SK-N-SH (cell line): ENCODE measurements at regions not wholly inside any gene's neighbourhood (a gene's known extent, or its start where the extent isn't known, plus 50 kb on each side); places are given as distances from the start of the nearest gene placed in this dataset.
"Not testable (repeated sequence)": the region's sequence is repeated elsewhere in the genome, so short reads cannot be mapped to it uniquely, and the experiment has no call there.

ENCODE experiments used
- CTCF ChIA-PET: fragments of 300-600, 350-600 bp; formaldehyde crosslinking; extraction: SDS; loops from one replicate; lab custom pipeline; 2021; lab: Yijun Ruan, JAX
- POLR2A ChIA-PET: fragments of 350-600 bp; sonication (Branson Sonifier 250); formaldehyde crosslinking; extraction: SDS; loops from one replicate; lab custom pipeline; 2020; ENCODE audit warnings: antibody characterized with exemption, inconsistent platforms; lab: Yijun Ruan, JAX
- DNase-seq: peaks from one replicate; pipeline ENCODE4 v3.0.0; 2012
- H2AFZ ChIP-seq: fragments of 200-600 bp; sonication (generic); 2 replicates; pipeline ENCODE4 v1.8.1; 2016; ENCODE audit warnings: antibody characterized with exemption, mild to moderate bottlenecking, low read depth
- H3F3A ChIP-seq: fragments of 200-600 bp; sonication (generic); replicated peaks from 2 replicates; pipeline ENCODE3; 2016; ENCODE audit warnings: antibody characterized with exemption, mild to moderate bottlenecking; ENCODE audit not compliant: insufficient read depth
- H3K27ac ChIP-seq, 2 experiments: fragments of 200-500 bp in 1 of 2; fragments of 200-600 bp in 1 of 2; sonication (Bioruptor generic) in 1 of 2; sonication (generic), shearing (Covaris generic) in 1 of 2; 2 replicates each; pipeline versions ENCODE4 v1.5.1 to v1.6.1; 2014 to 2016; ENCODE audit warnings: low read depth in 2 of 2, inconsistent platforms in 1 of 2, low read length in 1 of 2, mild to moderate bottlenecking in 1 of 2, mixed read lengths in 1 of 2
- H3K27me3 ChIP-seq: fragments of 200-600 bp; sonication (generic), shearing (Covaris generic); 2 replicates; pipeline ENCODE4 v1.6.1; 2016; ENCODE audit warnings: mixed run types; ENCODE audit not compliant: insufficient read depth
- H3K36me3 ChIP-seq, 2 experiments: fragments of 200-500 bp in 1 of 2; fragments of 200-600 bp in 1 of 2; sonication (Bioruptor generic) in 1 of 2; sonication (generic) in 1 of 2; replicated peaks in 1 of 2; 2 replicates each; pipeline versions ENCODE3 to v1.5.1; 2014 to 2016; ENCODE audit warnings: low read length in 1 of 2, mild to moderate bottlenecking in 1 of 2; ENCODE audit not compliant: insufficient read depth in 2 of 2, control insufficient read depth in 1 of 2
- H3K4me1 ChIP-seq, 2 experiments: fragments of 200-500 bp in 1 of 2; fragments of 200-600 bp in 1 of 2; sonication (Bioruptor generic) in 1 of 2; sonication (generic), shearing (Covaris generic) in 1 of 2; 2 replicates each; pipeline versions ENCODE4 v1.5.1 to v1.6.1; 2014 to 2016; ENCODE audit warnings: low read depth in 1 of 2, low read length in 1 of 2, mixed run types in 1 of 2; ENCODE audit not compliant: insufficient read depth in 2 of 2, control insufficient read depth in 1 of 2
- H3K4me2 ChIP-seq: fragments of 200-600 bp; sonication (generic), shearing (Covaris generic); 2 replicates; pipeline ENCODE4 v1.6.1; 2017; ENCODE audit warnings: mixed run types
- H3K4me3 ChIP-seq, 2 experiments: fragments of 200-500 bp in 1 of 2; fragments of 200-600 bp in 1 of 2; sonication (Bioruptor generic) in 1 of 2; sonication (generic), shearing (Covaris generic) in 1 of 2; 2 replicates each; pipeline versions ENCODE4 v1.5.1 to v1.8.1; 2014 to 2016; ENCODE audit warnings: low read depth in 2 of 2, inconsistent platforms in 1 of 2, low read length in 1 of 2, mild to moderate bottlenecking in 1 of 2, mixed read lengths in 1 of 2, moderate library complexity in 1 of 2
- H3K79me2 ChIP-seq: fragments of 200-600 bp; sonication (generic); 2 replicates; pipeline ENCODE4 v1.8.1; 2017; ENCODE audit warnings: mild to moderate bottlenecking; ENCODE audit not compliant: insufficient read depth
- H3K9ac ChIP-seq: fragments of 200-600 bp; sonication (generic); 2 replicates; pipeline ENCODE4 v1.6.1; 2017; ENCODE audit warnings: mixed run types
- H3K9me2 ChIP-seq: fragments of 200-600 bp; sonication (generic); 2 replicates; pipeline ENCODE4 v1.6.1; 2017; ENCODE audit warnings: mixed run types
- H3K9me3 ChIP-seq: fragments of 200-600 bp; sonication (generic); 2 replicates; pipeline ENCODE4 v1.6.1; 2017; ENCODE audit warnings: mixed run types, mild to moderate bottlenecking, moderate library complexity
- H4K20me1 ChIP-seq: fragments of 200-600 bp; sonication (generic); 2 replicates; pipeline ENCODE4 v1.6.1; 2017; ENCODE audit warnings: mild to moderate bottlenecking, mixed run types; ENCODE audit not compliant: insufficient read depth
- YY1 ChIP-seq: IDR thresholded peaks from 2 replicates; pipeline ENCODE4 v1.4.0; 2012; ENCODE audit warnings: low read depth, mild to moderate bottlenecking
- WGBS: methylation state at CpG from one replicate; pipeline ENCODE4 v1.1.6; 2017; ENCODE audit warnings: low lambda C conversion rate; 5-methylcytosine and 5-hydroxymethylcytosine counted together

DNA sequence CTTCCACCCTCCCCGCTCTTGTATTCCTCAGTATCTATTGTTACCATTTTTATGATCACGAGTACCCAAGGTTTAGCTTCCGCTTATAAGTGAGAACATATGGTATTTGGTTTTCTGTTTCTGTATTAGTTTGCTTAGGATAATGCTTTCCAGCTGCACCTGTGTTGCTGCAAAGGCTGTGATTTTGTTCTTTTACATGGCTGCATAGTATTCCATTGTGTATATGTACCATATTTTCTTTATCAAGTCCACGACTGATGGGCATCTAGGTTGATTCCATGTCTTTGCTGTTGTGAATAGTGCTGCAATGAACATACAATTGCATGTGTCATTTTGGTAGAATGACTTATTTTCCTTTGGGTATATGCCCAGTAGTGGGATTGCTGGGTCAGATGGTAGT lies 79.7 kb upstream of the EFCAB3 start:
- H3K4me3 ChIP-seq, result no peak overlapping the region

GRCh38 chr17:62275290-62275689 lies 105.1 kb upstream of the EFCAB3 start:
- H3K79me2 ChIP-seq, H3K9me2 ChIP-seq, H3F3A ChIP-seq, H3K4me1 ChIP-seq, H2AFZ ChIP-seq, H3K4me2 ChIP-seq, H3K27ac ChIP-seq, H3K9ac ChIP-seq, DNase-seq, H3K36me3 ChIP-seq, H3K4me3 ChIP-seq, CTCF ChIA-PET, H4K20me1 ChIP-seq, H3K9me3 ChIP-seq, H3K27me3 ChIP-seq, POLR2A ChIA-PET: not testable (repeated sequence)
- 75% methylated on average over 5 of the region's 14 CpGs for WGBS

More for the DNA sequence above, 79.7 kb upstream of the EFCAB3 start:
- Histone ChIP-seq H3K79me2 (no peaks in the 10 kb centered on the region), H2AFZ (no peak overlapping the region), H3K36me3 (no peaks in the 10 kb centered on the region), H3K4me1 (no peaks in the 10 kb centered on the region), H3K27me3 (no peaks in the 10 kb centered on the region), H3K9ac (no peak overlapping the region), H3F3A (no peaks in the 10 kb centered on the region), H4K20me1 (no peaks in the 10 kb centered on the region), H3K27ac (no peak overlapping the region), H3K4me2 (no peak overlapping the region), H3K9me2 (no peaks in the 10 kb centered on the region), H3K9me3 (no peaks in the 10 kb centered on the region)
- CTCF ChIA-PET, result no interaction called here
- no peak for TF ChIP-seq YY1
- DNase-seq, result no peak
- 52% methylated on average over 4 of the region's 4 CpGs for WGBS
- POLR2A ChIA-PET, result no interaction called here

DNA sequence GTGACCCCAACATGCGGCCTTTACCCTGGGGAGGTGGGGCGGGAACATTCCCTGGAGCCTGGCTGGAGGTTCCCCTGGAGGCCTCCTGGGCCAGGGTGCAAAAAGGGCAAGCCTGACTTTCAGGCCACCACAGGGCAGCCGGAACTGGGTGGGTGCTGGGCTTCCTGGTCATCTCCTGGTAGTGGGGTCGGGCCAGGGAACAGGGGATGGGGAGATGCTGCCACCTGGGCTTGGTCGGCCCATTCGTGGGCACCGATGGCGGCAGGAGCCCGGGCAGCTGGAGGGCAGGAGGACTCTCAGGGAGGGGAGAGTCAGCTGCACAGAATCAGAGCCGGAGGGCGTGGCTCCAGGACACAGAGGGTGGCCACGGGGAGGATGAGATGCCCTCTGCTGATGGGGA lies 112.0 kb upstream of the EFCAB3 start:
- POLR2A ChIA-PET, result not testable (repeated sequence)

DNA sequence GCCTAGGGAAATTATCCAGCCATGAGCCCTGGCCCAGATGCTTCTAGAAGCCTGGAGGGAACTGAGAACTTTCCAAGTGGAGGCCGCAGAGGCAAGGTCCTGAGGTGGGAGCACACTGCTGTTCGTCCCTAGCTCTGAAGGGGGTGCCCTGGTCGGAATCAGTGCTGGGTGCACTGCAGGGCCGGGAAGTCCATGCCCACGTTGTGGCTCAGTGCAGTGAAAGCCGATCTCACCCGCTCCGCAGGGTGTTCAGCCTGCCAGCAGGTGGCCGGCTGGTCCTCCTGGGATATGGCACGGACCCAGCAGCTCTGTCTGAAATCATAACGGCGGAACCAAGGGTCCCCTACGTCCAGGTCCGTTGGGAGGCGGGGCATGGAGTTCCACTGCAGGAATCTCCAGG lies 115.4 kb upstream of the EFCAB3 start:
- H2AFZ ChIP-seq, H3K4me2 ChIP-seq, H3K36me3 ChIP-seq, H3K4me3 ChIP-seq, H3K79me2 ChIP-seq, CTCF ChIA-PET, H4K20me1 ChIP-seq, H3F3A ChIP-seq, H3K27ac ChIP-seq, H3K9me2 ChIP-seq, H3K4me1 ChIP-seq, POLR2A ChIA-PET, DNase-seq, H3K9ac ChIP-seq, H3K9me3 ChIP-seq, H3K27me3 ChIP-seq: not testable (repeated sequence)
- WGBS, result no CpG with 5 or more reads among the region's 15 CpGs

More for the DNA sequence above, 112.0 kb upstream of the EFCAB3 start:
- H3K27me3 ChIP-seq, H3K9me2 ChIP-seq, H3K9ac ChIP-seq, H3K36me3 ChIP-seq, CTCF ChIA-PET, H2AFZ ChIP-seq, H3K27ac ChIP-seq, H3K9me3 ChIP-seq, H3K4me3 ChIP-seq, DNase-seq, H3K79me2 ChIP-seq, H3K4me2 ChIP-seq, H3K4me1 ChIP-seq, H3F3A ChIP-seq, H4K20me1 ChIP-seq: not testable (repeated sequence)
- WGBS, result 83% methylated on average over 8 of the region's 12 CpGs

GRCh38 chr17:62255791-62256190 lies 124.6 kb upstream of the EFCAB3 start:
- H3K9ac ChIP-seq, H3K9me3 ChIP-seq, H4K20me1 ChIP-seq, CTCF ChIA-PET, H3F3A ChIP-seq, DNase-seq, H3K4me1 ChIP-seq, H3K4me3 ChIP-seq, H3K79me2 ChIP-seq, H3K27ac ChIP-seq, POLR2A ChIA-PET, H2AFZ ChIP-seq, H3K36me3 ChIP-seq, H3K4me2 ChIP-seq, H3K9me2 ChIP-seq: not testable (repeated sequence)
- H3K27me3 ChIP-seq, result peaks cover 11% of the 10 kb centered on the region; the same call in 1 of the 2 replicates
- 44% methylated on average over 6 of the region's 6 CpGs for WGBS

DNA sequence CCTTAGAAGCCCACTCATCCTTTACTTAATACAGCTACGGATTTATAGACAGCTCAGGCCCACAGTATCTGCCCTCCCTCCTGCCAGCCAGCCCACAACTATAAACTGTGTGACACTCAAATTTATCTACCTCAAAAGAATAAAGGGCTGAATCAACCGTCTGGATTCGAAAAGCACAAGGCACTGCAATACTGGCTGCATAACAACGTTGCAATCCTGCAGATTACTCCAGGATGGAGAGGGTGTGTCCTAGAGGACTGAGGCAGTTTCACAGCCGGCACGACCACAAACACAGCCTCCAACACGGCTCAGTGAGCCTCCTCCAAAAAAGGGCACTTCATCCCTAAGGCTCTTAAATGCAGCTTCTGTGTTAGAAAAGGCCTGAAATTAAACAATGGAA lies 138.3 kb upstream of the EFCAB3 start:
- CTCF ChIA-PET, H3K79me2 ChIP-seq, H3K36me3 ChIP-seq, H4K20me1 ChIP-seq, H3K9me2 ChIP-seq, H3K27ac ChIP-seq, POLR2A ChIA-PET, H3F3A ChIP-seq, H3K4me3 ChIP-seq, H3K4me2 ChIP-seq, DNase-seq, H3K9ac ChIP-seq, H3K4me1 ChIP-seq, H3K9me3 ChIP-seq, H2AFZ ChIP-seq: not testable (repeated sequence)
- WGBS, result 42% methylated on average over 7 of the region's 7 CpGs
- H3K27me3 ChIP-seq, result 0 out of 2 replicates have a peak, but pooled peaks cover 12% of the 10 kb centered on the region
